ENCODE measurements at regions not wholly inside any gene's neighbourhood (a gene's known extent, or its start where the extent isn't known, plus 50 kb on each side); places are given as distances from the start of the nearest gene placed in this dataset.

GRCh38 chr2:33791625-33792024 is 192.5 kb upstream of the FAM98A start:
- TF ChIP-seq EZH2 (IDR thresholded peaks at IDR 0.05; ENCODE audit: low read depth) = no peak
- TF ChIP-seq CTCF (conservative IDR thresholded peaks at IDR 0.05) = no peak

Data from PC-9 (cell line).